22Rv1 (cell line): ENCODE measurements at regions not wholly inside any gene's neighbourhood (a gene's known extent, or its start where the extent isn't known, plus 50 kb on each side); places are given as distances from the start of the nearest gene placed in this dataset.

Source experiments
- ZFX ChIP-seq: fragments of 450-650 bp; IDR thresholded peaks from 2 replicates; pipeline ENCODE4 v1.6.1; 2017; ENCODE audit warnings: antibody characterized with exemption, borderline replicate concordance
- TF ChIP-seq, protein P1 (sequence below): fragments of 450-650 bp; IDR thresholded peaks from 2 replicates; pipeline ENCODE4 v1.5.1; 2017; ENCODE audit warnings: mild to moderate bottlenecking

DNA sequence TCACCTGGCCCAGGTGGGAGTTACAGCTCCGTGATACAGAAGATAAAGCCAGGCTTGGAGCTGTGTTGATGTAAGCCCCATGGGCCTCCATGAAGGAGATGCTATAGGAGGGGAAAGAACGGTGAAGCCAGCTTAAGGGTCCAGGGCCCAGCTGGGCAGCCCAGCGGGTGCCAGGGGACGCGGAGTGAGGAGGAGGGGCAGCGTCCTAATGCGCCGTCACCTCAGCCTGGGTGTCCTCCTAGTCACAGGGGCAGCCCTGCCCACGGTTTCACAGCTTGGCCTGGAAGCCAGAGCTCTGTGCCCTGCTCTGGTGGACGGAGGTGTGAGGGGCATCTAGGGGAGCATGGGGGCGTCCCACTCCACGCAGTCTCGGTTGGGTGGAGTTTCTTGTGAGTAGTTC lies 52.7 kb upstream of the TTC34 start:
- TF ChIP-seq, protein P1, sequence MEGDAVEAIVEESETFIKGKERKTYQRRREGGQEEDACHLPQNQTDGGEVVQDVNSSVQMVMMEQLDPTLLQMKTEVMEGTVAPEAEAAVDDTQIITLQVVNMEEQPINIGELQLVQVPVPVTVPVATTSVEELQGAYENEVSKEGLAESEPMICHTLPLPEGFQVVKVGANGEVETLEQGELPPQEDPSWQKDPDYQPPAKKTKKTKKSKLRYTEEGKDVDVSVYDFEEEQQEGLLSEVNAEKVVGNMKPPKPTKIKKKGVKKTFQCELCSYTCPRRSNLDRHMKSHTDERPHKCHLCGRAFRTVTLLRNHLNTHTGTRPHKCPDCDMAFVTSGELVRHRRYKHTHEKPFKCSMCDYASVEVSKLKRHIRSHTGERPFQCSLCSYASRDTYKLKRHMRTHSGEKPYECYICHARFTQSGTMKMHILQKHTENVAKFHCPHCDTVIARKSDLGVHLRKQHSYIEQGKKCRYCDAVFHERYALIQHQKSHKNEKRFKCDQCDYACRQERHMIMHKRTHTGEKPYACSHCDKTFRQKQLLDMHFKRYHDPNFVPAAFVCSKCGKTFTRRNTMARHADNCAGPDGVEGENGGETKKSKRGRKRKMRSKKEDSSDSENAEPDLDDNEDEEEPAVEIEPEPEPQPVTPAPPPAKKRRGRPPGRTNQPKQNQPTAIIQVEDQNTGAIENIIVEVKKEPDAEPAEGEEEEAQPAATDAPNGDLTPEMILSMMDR: no peak
- TF ChIP-seq ZFX: no peak
